B cell (primary cell): ENCODE measurements at regions not wholly inside any gene's neighbourhood (a gene's known extent, or its start where the extent isn't known, plus 50 kb on each side); places are given as distances from the start of the nearest gene placed in this dataset.

Source experiments
- CTCF ChIP-seq: fragments of 200-600 bp; IDR thresholded peaks from one replicate; pipeline ENCODE4 v1.8.0; 2022; ENCODE audit warnings: antibody characterized with exemption, mild to moderate bottlenecking
- EZH2 ChIP-seq: IDR thresholded peaks from 2 replicates; pipeline ENCODE4 v1.6.1; 2012; ENCODE audit warnings: borderline replicate concordance, low read depth, mild to moderate bottlenecking, moderate library complexity, low read length; ENCODE audit not compliant: insufficient read depth, poor library complexity, severe bottlenecking

GRCh38 chr16:7116734-7117133, 215.9 kb upstream of the RBFOX1 start:
- TF ChIP-seq EZH2 (no peak), CTCF (no peak)
